MM.1S (cell line): ENCODE measurements at regions not wholly inside any gene's neighbourhood (a gene's known extent, or its start where the extent isn't known, plus 50 kb on each side); places are given as distances from the start of the nearest gene placed in this dataset.

Experiments
- DNase-seq: peaks from one replicate; pipeline ENCODE4 v3.0.0-alpha.2; 2015
- H2AFZ ChIP-seq: fragments of 300-600 bp; sonication (generic); 2 replicates; pipeline ENCODE4 v1.6.0; 2016; ENCODE audit warnings: antibody characterized with exemption, low read length
- H3F3A ChIP-seq: fragments of 300-600 bp; sonication (generic); 2 replicates; pipeline ENCODE4 v1.6.1; 2016; ENCODE audit warnings: mild to moderate bottlenecking, antibody characterized with exemption, low read length, moderate library complexity, mixed read lengths; ENCODE audit not compliant: insufficient read depth
- H3K27ac ChIP-seq: fragments of 300-600 bp; sonication (generic); 2 replicates; pipeline ENCODE4 v1.5.1; 2016; ENCODE audit warnings: mild to moderate bottlenecking, low read length
- H3K27me3 ChIP-seq: fragments of 300-600 bp; sonication (generic); replicated peaks from 2 replicates; pipeline ENCODE4 v1.6.0; 2016; ENCODE audit warnings: low read length; ENCODE audit not compliant: insufficient read depth
- H3K36me3 ChIP-seq: fragments of 300-600 bp; sonication (generic); replicated peaks from 2 replicates; pipeline ENCODE4 v1.6.1; 2016; ENCODE audit warnings: mild to moderate bottlenecking, low read length, mixed read lengths; ENCODE audit not compliant: insufficient read depth
- H3K4me1 ChIP-seq: fragments of 300-600 bp; sonication (generic); 2 replicates; pipeline ENCODE4 v1.6.1; 2016; ENCODE audit warnings: low read length, mixed read lengths
- H3K4me2 ChIP-seq: fragments of 300-600 bp; sonication (generic); 2 replicates; pipeline ENCODE4 v1.6.0; 2016; ENCODE audit warnings: low read depth, low read length
- H3K4me3 ChIP-seq: fragments of 300-600 bp; sonication (generic); 2 replicates; pipeline ENCODE4 v1.5.1; 2016; ENCODE audit warnings: low read length, mixed read lengths
- H3K79me2 ChIP-seq: fragments of 300-600 bp; sonication (generic); 2 replicates; pipeline ENCODE4 v1.6.1; 2016; ENCODE audit warnings: mixed run types, low read length, mixed read lengths
- H3K9ac ChIP-seq: fragments of 300-600 bp; sonication (generic); 2 replicates; pipeline ENCODE4 v1.6.1; 2016; ENCODE audit warnings: low read length, mixed read lengths
- H3K9me2 ChIP-seq: fragments of 300-600 bp; sonication (generic); replicated peaks from 2 replicates; pipeline ENCODE4 v1.6.1; 2016; ENCODE audit warnings: mild to moderate bottlenecking, low read length, mixed read lengths; ENCODE audit not compliant: insufficient read depth
- H3K9me3 ChIP-seq: fragments of 300-600 bp; sonication (generic); replicated peaks from 2 replicates; pipeline ENCODE4 v1.6.1; 2016; ENCODE audit warnings: mild to moderate bottlenecking, low read length, mixed read lengths; ENCODE audit not compliant: insufficient read depth
- H4K20me1 ChIP-seq: fragments of 300-600 bp; sonication (generic); 2 replicates; pipeline ENCODE4 v1.6.1; 2016; ENCODE audit warnings: mild to moderate bottlenecking, low read length, moderate library complexity, mixed read lengths; ENCODE audit not compliant: insufficient read depth
- CTCF ChIP-seq: fragments of 300-600 bp; sonication (generic); IDR thresholded peaks from 2 replicates; pipeline ENCODE4 v1.5.1; 2016; ENCODE audit warnings: antibody characterized with exemption, low read length, mixed read lengths
- EZH2 ChIP-seq: fragments of 300-600 bp; sonication (generic); optimal IDR thresholded peaks from 2 replicates; pipeline ENCODE3; 2017; ENCODE audit warnings: low read depth, mild to moderate bottlenecking, antibody characterized with exemption, low read length, mixed read lengths
- EZH2phosphoT487 ChIP-seq: fragments of 300-600 bp; sonication (generic); IDR thresholded peaks from 2 replicates; pipeline ENCODE4 v1.6.1; 2018; ENCODE audit warnings: antibody characterized with exemption, low read length

- TF ChIP-seq EZH2phosphoT487 (no peak), CTCF (peak; percentile 25; the same call in 1 of the 2 replicates), EZH2 (no peak)
- Histone ChIP-seq H3K79me2 (no peaks in the 10 kb centered on the region), H3F3A (peaks cover 26% of the 10 kb centered on the region), H3K27ac (no peak overlapping the region), H3K27me3 (no peaks in the 10 kb centered on the region), H3K4me1 (peaks cover 32% of the 10 kb centered on the region), H3K36me3 (no peaks in the 10 kb centered on the region), H4K20me1 (no peaks in the 10 kb centered on the region), H2AFZ (no peak overlapping the region), H3K9me2 (no peaks in the 10 kb centered on the region), H3K4me3 (no peak overlapping the region), H3K4me2 (no peak overlapping the region), H3K9me3 (no peaks in the 10 kb centered on the region), H3K9ac (no peak overlapping the region)
- DNase-seq, result no peak
Observed at GRCh38 chr5:53243403-53243802, 133.8 kb upstream of the MOCS2 start.

- no peak for TF ChIP-seq CTCF
- TF ChIP-seq EZH2phosphoT487, result no peak
- TF ChIP-seq EZH2, result no peak
- H3K27me3 ChIP-seq, result no peaks in the 10 kb centered on the region
- no peaks in the 10 kb centered on the region for H4K20me1 ChIP-seq
- no peaks in the 10 kb centered on the region for H3K36me3 ChIP-seq
- peak overlapping the region; percentile 80 for H3K27ac ChIP-seq
- peaks cover 26% of the 10 kb centered on the region for H3F3A ChIP-seq
- peak overlapping the region; percentile 14 for H2AFZ ChIP-seq
- peak overlapping the region; percentile 26; the same call in 1 of the 2 replicates for H3K9ac ChIP-seq
- no peaks in the 10 kb centered on the region for H3K9me3 ChIP-seq
- no peaks in the 10 kb centered on the region for H3K9me2 ChIP-seq
- H3K4me1 ChIP-seq, result peaks cover 32% of the 10 kb centered on the region
- peak overlapping the region; percentile 71 for H3K4me2 ChIP-seq
- peak; percentile 70 for DNase-seq
- peak overlapping the region; percentile 37; the same call in 1 of the 2 replicates for H3K4me3 ChIP-seq
- H3K79me2 ChIP-seq, result no peaks in the 10 kb centered on the region
Observed at GRCh38 chr5:53246042-53246836, 136.7 kb upstream of the MOCS2 start.

- Histone ChIP-seq H2AFZ (no peak overlapping the region), H3K4me2 (no peak overlapping the region)
Observed at GRCh38 chr5:53249529-53250200, 140.1 kb upstream of the MOCS2 start.

More at GRCh38 chr5:53249529-53250200, 140.1 kb upstream of the MOCS2 start:
- no peaks in the 10 kb centered on the region for H3K79me2 ChIP-seq
- no peaks in the 10 kb centered on the region for H3K36me3 ChIP-seq
- no peaks in the 10 kb centered on the region for H3K9me3 ChIP-seq
- no peak for DNase-seq
- no peak overlapping the region for H3K4me3 ChIP-seq
- H3K9ac ChIP-seq, result no peak overlapping the region
- no peaks in the 10 kb centered on the region for H3K27me3 ChIP-seq
- no peaks in the 10 kb centered on the region for H4K20me1 ChIP-seq
- H3K9me2 ChIP-seq, result no peaks in the 10 kb centered on the region
- no peak overlapping the region for H3K27ac ChIP-seq
- no peak for TF ChIP-seq EZH2
- TF ChIP-seq EZH2phosphoT487, result no peak
- no peak for TF ChIP-seq CTCF
- peaks cover 46% of the 10 kb centered on the region for H3K4me1 ChIP-seq
- H3F3A ChIP-seq, result peaks cover 39% of the 10 kb centered on the region
